ENCODE measurements at regions not wholly inside any gene's neighbourhood (a gene's known extent, or its start where the extent isn't known, plus 50 kb on each side); places are given as distances from the start of the nearest gene placed in this dataset.
A peak's percentile ranks its signal among the peaks of the same experiment; 100 is the strongest.

DNA sequence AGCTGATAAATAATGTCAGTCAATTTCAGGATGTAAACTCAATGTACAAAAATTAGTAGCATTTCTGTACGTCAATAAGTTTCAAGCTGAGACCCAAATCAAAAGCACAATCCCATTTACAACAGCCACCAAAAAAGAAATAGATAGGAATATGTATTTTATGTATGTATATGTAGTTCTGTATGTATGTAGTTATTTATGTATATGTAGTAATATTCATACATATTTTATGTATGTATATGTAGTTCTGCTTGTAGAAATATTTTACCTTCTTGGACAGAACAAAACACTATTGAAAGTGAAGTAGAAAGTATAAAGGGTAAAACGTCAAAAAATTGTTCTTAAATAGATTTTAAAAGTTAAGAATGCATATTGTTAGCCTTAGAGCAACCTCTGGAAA is 591.0 kb upstream of the SETBP1 start:
- DNase-seq, result no peak

DNA sequence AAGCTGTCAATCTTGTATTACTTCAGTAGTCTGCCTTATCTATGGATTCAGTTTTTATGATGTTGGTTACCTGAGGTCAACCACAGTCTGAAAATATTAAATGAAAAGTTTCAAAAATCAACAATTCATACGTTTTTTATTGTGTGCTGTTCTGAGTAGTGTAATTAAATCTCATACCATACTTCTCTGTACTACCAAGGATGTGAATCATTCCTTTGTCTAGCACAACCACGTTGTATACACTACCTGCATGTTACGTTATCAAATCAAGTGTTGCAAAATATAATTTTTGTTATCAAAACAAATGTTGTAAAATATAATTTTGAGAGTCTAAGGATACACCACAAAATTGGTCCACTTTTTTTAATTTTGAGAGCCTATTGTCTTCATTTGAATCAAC is 590.2 kb upstream of the SETBP1 start:
- DNase-seq, result no peak

DNA sequence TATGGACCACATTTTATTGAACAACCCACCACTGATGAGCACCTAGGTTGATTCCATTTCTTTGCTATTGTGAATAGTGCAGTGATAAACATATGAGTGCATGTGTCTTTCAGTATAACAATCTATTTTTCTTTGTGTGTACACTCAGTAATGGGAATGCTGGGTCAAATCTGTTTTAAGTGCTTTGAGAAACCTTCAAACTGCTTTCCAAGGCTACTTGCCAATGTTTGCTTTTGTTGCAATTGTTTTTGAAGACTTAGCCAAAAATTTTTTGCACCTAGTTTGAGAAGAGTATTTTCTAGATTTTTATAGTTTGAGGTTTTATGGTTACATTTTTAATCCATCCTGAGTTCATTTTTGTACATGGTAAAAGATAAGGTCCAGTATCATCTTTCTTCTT is 587.4 kb upstream of the SETBP1 start:
- no peak for DNase-seq

DNA sequence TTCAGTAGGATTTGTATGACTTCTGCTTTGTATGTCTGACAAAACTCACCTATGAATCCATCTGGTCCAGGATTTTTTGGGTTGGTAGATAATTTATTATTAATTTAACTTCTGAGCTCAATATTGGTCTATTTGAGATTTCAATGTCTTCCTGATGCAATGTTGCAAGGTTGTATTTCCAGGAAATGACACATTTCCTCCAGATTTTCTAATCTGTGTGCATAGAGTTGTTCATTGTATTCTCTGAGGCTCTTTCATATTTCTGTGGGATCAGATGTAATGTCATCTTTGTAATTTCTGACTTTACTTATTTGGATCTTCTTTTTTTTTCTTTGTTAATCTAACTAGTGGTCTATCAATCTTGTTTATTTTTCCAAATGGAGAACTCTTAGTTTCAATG is 584.7 kb upstream of the SETBP1 start:
- DNase-seq, result no peak

DNA sequence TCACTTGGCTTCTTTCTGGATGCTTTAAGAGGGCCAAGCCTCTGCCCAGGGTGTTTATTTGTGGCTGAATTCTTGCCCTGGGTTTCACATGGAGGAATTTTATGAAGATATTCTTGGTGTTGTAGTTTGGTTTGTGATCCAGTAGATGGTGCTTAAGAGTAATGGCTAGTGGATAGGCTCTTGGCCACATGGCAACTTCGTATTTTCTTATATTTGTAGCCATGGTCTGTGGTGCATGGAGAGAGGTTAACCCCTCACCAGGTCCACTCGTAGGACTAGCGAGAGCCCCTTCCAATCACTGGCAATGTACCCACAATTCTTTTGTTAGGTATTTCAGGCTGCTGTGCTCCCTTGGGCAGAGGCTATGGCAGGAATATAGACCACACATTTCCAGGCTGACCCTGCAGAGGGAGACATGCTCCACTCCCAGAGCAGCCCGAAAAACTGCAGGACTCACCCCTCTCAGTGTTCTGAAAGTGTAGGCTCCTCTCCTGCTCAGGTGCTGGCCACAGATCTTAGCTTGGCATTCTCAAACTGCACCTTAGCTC is 582.1 kb upstream of the SETBP1 start:
- DNase-seq, result peak; percentile 19

DNA sequence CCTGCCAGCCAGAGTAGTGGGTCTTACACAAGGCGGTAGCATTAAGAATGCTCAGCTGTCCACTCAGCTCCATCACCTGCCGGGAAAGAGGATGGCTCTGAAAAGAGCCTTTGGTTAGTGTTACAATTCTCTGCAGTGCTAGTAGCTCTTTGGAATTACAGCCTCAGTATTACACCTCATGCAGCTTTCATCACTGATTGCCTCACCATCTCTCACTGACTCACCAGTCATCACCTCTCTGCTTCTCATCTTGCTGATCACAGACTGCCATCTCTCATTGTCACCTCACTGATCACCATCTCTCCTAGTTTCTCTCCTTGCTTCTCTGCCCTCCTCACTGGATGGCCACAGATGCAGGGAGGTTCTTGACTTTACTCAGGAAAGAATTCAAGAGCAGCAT is 573.5 kb upstream of the SETBP1 start:
- no peak for DNase-seq

DNA sequence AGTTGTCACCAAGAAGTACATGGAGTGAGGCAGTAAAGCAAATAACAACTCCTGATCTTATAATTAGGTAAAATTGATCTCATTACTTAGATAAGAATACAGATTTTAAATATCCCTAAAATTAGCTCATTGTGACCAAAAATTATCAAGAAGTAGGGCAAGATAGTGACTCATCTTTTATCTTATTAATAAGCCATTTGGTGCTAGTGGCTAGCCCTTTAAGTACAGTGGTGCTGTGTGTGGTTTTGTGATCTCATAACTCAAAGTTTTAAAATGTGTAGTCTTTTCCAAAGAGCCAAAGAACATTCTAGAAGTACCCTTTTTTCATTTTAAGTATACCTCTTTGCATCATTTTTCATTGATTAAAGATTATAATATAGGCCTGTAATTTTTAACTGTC is 569.4 kb upstream of the SETBP1 start:
- no peak for DNase-seq

DNA sequence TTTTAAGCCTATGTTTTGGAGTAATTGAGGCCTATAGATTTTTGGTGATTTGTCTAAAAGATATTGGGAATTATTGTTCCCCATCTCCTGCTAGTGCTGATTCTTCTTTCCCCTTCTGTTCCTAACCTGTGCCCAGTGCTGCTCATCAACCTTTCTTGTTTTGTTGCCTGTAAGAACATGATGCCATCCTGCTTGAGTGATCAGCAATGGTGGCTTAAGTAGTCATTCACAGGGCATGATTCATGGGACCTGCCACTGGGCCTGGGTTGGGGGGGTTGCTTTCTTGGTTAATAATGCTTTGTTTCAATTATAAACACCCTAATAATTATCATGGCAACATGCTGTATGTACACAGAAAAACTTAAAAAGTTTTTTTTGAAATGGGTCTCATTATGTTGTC is 562.9 kb upstream of the SETBP1 start:
- DNase-seq, result no peak

DNA sequence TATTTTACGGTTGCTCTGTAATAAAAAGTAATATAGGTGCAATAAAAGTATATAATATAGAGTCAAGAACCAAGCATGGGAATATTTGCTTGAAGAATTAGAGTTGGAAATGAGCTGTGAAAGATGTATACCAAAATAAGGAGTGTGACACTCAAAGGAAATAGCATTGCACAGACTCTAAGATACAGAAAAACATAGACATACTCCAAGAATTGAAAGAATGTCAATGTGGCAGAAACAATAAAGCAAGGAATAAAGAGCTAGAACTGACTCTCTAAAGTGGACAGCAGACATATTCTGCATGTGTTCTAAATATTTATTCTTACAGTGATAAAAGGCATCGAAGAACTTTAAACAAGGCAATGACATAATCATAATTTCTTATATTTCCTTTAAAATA is 561.1 kb upstream of the SETBP1 start:
- DNase-seq, result no peak

DNA sequence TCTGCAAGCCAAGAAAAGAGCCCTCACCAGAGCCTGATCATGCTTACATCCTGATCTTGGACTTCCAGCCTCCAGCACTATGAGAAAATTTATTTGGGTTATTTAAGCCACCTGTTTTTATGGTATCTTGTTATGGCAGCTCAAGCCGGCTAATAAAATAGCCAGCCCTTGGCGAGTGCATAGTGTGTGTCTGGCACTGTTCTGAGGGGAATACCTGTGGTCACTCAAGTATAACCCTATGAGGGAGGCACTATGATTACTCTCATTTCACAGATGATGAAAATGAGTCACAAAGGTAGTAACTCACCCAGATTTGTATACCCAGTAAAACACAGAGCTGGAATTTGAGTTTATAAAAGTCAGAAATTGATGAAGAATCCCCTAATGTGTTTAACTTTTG is 556.9 kb upstream of the SETBP1 start:
- DNase-seq, result no peak

DNA sequence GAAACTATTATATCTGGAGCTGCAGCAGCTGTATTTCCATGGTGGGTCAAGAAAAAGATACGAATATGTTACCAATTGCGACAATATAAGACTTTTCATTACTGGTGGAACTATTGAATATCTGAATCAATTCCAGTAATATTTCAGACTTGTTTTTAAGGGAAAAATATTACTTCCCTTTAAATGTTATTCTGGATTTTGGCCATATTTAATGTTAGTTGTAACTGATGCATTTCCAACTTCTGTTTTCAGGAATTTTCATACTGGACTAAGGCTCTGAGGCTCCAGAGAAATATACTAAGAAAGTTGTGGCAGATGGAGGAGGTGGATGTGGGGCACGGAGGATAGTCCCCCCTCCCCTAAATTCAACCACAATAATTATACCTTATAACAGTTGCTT is 555.2 kb upstream of the SETBP1 start:
- DNase-seq, result no peak

DNA sequence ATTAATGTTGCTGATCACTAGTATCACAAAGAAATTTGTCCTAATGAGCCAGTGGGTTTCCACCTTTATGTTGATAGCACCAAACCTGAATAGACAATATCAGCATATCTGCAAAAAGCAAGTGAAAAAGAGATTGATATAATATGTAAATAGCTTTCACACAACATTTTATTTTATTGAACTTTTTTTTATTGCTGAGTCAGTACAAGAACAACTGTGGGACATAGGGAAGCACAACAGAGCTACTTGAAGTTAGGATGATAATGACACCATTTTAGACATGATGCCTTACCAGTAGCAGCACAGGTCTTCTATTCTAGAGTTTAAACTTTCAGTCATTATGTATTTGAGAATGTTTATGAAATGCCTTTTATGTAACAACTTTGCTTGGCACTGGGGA is 554.1 kb upstream of the SETBP1 start:
- DNase-seq, result no peak

DNA sequence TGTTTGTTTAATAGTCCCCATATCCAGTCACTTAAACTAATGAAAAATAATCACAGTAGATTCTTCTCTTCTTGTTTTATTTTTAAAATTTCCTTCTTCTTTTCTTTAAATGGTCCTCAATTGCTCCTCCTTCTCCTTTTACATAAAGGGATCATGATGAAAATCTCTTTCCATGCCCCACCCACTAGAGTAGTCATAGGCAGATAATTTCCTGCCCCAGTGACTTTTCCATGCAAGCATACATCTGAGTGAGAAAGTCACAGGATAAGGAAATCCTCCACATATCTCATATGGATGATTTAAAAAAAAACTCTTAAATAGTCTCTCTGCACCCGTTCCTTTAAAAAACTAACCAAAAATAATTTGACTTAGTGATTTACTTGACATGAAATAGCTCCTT is 552.3 kb upstream of the SETBP1 start:
- no peak for DNase-seq

DNA sequence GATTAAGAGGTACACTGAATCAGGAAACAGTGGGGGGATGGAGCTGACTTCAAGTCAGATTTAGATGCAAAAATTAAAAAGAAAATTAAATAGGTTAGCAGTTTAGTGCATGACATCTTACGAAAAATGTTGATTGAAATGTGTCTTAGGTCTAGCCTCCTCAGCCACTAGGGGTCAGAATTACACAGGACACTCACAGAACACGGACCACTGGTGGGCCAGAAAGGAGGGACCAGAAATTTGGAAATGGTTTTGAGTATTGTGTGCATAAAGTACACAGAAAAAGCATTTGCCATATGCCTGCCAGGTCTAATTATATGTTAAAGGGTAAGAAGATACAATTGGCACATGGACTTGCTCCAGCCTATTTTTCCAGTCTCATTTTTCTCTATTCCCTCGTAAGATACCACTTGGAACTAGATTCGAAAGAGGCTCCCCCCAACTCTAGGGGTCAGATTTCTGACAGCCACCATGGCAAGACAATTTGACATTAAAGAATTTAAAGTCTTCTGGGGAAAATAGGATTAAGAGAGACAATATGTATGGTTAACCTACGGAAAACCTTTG is 550.2 kb upstream of the SETBP1 start:
- peak; percentile 58 for DNase-seq

DNA sequence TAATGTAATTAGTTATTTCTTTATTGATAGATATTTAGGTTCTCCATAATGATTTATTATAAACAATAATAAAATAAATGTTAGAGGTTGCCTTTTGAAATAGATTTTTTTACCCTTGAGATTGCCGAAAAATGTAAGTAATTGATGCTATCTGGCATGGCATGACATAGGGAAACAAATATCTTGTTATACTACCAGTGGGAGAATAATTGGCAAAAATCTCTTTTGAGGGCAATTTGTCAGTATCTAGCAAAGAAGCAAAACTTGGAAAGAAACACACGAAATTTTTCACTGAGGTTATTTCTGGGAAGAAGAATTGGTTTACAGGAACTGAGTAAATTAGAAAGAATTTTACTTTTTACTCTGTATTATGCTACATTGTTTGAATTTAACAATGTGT is 547.2 kb upstream of the SETBP1 start:
- no peak for DNase-seq

DNA sequence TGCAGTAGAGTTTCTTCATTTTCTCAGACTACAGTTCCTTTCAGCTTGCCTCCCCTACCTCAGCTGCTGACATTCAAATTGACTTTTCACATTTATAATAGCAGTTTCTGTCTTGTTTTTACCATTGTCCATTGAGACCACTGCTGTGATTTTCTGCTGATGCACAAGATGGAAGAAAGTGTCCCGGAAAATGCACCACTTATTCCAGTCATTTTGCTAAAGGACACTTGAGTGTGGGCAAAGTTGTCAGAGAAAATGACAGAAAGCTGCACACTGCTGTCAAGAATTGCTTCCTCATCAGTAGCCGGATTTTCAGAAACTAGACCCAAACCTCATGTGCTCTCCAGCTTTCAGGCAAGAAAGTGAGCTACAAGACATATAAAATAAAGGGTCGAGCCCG is 546.2 kb upstream of the SETBP1 start:
- no peak for DNase-seq

DNA sequence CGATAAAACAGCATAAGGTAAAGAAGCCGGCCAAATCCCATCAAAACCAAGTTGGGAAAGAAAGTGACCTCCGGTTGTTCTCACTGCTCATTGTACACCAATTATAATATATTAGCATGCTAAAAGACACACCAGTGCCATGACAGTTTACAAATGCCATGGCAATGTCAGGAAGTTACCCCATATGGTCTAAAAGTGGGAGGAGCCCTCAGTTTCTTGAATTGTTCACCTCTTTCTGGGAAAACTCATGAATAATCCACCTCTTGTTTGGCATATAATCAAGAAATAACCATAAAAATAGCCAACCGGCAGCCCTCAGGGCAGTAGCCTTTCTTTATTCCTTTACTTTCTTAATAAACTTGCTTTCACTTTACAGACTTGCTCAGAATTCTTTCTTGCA is 544.9 kb upstream of the SETBP1 start:
- no peak for DNase-seq

DNA sequence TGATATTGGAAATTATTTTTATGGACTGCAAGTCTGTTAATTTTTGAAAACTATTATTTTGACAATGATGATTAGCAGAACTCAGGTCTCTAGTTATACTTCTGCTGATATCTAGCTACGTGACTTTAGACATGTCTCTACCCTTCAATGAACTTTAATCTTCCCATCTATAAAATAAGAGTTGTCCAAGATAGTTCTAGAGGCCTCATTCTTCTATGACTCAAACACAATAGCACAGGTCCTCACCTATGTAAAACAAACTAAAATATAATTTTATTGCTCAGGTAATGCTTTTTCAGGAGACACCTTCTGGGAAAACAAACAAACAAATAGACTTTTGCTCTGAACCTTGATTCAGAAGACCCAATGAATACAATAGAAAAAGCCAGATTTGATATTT is 544.4 kb upstream of the SETBP1 start:
- DNase-seq, result no peak

DNA sequence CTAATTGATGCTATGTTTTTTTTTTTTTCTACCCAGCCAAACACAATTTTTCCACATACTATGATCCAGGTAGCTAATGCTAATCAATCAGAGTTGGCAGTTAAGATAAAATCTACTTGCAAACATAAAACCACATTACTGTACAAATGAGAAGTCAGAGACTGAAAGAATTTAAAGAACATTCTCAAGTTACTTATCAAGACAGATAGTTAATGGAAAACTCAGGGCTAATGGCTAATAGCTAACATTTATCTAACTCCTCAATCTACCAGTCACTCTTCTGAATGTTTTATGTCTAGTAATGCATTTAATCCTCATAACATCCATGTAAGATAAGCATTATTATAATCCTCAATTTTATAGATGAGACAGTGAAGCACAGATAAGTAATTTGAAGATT is 537.6 kb upstream of the SETBP1 start:
- DNase-seq, result no peak

DNA sequence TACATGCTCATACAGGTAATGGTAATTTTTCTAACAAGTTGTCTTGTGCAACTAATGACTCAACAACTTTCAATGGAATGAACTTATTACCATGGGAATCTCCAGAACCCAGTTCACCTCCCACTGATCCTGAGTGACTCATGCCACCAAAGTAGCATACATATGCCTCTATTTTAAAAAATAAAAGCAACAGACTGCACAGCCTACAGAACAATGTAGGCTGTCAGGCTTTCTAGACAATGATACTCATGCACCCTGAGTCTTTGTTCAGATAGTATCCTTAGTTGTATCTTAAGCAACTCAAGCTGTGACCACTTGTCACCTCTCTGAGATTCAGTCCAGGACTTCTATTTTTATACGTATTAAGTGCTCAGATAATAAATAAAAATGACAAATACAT is 531.0 kb upstream of the SETBP1 start:
- no peak for DNase-seq

DNA sequence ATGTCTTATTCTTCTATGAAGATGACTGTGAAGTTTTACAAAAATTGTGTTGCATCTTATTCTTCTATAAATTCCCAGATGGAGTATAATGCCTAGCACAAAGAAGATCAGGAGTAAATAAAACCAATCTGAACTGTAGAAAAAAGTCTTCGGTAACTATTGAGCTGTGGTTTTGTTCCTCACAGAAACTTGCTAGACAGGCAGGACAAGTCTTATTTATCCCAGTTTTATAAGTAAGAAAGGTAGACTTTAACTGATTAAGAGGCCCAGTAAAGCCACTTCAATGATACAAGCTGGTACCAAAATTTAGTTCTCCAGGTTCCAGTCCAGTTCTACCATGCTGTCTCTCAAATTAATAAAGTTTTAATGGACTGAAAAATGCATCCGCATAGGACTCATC is 526.7 kb upstream of the SETBP1 start:
- no peak for DNase-seq

DNA sequence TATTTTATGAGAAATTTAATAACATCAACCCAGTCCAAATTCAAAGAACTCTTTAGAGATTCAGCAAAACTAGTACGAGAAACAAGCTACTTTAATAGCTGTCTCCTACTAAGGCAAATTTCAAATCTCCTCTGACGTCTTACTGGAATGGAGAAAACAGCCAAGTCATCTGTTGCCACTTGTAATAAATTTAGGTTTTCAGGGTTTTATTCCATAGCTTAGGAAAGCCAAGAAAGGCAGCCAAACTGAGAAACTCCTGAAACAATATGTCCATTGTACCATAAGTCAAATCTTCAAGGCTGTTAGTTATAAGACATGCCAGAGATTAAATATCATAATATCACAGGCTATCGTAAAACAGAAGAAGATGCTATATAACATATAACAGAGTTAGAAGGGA is 524.6 kb upstream of the SETBP1 start:
- DNase-seq, result no peak

DNA sequence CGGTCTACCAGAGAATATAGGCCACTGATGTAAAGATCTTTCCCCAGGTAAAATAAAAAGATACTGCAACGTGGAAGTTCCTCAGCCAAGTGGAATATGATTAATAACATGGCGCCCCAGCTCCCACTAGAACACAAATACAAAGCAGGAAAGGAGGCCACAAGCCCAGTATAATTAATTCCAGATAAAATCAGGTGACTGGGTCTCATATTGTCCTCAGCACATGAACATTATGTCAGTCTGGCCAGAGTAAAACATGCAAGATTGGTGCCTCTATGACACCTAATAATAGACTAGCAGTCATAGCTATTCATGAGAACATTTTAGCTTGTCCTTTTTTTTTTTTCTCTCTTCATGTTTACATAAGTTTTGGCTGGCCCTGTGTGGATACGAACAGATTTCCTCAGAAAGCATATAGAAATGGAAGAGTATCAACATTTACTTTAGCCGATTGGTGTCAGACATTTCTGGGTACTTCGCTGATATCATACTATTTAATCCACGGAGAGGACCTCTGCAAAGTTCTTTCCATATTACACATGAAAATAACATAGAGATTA is 523.8 kb upstream of the SETBP1 start:
- DNase-seq, result no peak

DNA sequence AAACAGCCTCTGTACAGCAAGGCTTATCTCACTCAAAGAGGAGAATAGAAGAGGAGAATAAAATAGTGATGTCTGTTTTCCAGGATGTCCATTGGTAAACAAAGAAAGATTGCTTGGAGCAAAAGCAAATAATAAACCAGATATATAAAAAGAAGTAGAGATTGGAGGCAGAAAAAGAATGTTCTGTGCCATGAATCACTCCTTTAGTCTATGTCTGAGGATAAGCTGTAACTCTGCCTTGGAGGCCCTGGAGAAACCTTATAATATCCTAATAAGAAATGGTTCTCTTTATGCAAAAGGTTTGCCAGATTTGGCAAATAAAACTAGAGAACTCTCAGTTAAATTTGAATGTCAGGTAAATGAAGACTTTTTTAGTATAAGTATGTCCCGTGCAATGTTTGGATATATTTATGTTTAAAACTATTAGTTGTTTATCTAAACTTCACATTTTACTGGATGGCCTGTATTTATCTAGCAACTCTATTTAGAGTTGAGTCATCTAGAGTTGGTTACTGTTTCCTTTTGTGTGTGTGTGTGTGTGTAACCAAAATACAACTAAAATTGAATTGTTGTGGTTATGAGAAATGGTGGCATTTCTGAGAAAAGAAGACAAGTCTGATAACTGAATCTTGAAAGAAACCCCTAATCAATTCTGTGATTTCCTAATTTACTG is 510.3 kb upstream of the SETBP1 start:
- DNase-seq, result no peak

DNA sequence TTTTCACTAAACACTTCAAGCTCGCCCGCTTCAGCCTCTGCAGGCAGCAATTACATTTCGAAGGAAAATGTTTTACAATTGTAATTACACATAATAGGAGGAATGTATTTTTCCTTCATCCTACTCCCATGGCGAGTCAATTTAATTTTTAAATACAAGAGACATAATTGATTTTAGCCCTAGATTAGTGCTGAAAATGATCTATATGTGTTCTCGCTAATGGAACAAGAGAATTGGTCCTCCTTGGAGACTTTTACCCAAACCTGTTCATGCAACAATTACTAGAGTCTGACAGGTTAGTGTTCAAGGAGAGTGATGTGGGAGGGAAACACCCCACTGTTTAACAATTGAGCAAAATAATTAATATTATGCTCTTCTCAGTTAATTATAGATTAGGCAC is 509.4 kb upstream of the SETBP1 start:
- no peak for DNase-seq
